Keratinocyte (primary cell): ENCODE measurements at regions not wholly inside any gene's neighbourhood (a gene's known extent, or its start where the extent isn't known, plus 50 kb on each side); places are given as distances from the start of the nearest gene placed in this dataset.

Experiments used
- CTCF ChIP-seq, 3 experiments: IDR thresholded peaks in 1 of 3; conservative IDR thresholded peaks in 1 of 3; optimal IDR thresholded peaks in 1 of 3; 2 replicates in 2 of 3; 3 replicates in 1 of 3; pipeline versions ENCODE3 to v1.5.1; 2011; ENCODE audit warnings: low read length in 3 of 3, mild to moderate bottlenecking in 3 of 3, moderate library complexity in 2 of 3, control low read depth in 1 of 3, inconsistent platforms in 1 of 3; ENCODE audit not compliant: insufficient read depth in 2 of 3; ENCODE audit errors: extremely low read depth in 1 of 3
- EZH2 ChIP-seq: IDR thresholded peaks from one replicate; pipeline ENCODE4 v1.6.1; 2012; ENCODE audit warnings: inconsistent platforms, mild to moderate bottlenecking, low read length, moderate library complexity

GRCh38 chr1:99594205-99594604, 51.7 kb upstream of the PALMD start:
- TF ChIP-seq CTCF (optimal IDR thresholded peaks at IDR 0.05 in 1 of 3, IDR thresholded peaks at IDR 0.05 in 1 of 3, conservative IDR thresholded peaks at IDR 0.05 in 1 of 3; ENCODE audit: extremely low read depth in 1 of 3, insufficient read depth in 2 of 3, low read length in 3 of 3) (no peak), EZH2 (no peak)
